ENCODE measurements at regions not wholly inside any gene's neighbourhood (a gene's known extent, or its start where the extent isn't known, plus 50 kb on each side); places are given as distances from the start of the nearest gene placed in this dataset.
"Not testable (repeated sequence)": the region's sequence is repeated elsewhere in the genome, so short reads cannot be mapped to it uniquely, and the experiment has no call there.

GRCh38 chr11:37322333-37323194, 724.5 kb upstream of the RAG2 start:
- no peak for TF ChIP-seq CTCF (conservative IDR thresholded peaks at IDR 0.05; ENCODE audit: low read depth, low read length)
- no peak for DNase-seq (ENCODE audit: low read depth)
- no peak overlapping the region for H3K4me3 ChIP-seq (ENCODE audit: low read depth, low read length)

GRCh38 chr11:37320921-37321320, 722.9 kb upstream of the RAG2 start:
- TF ChIP-seq CTCF (conservative IDR thresholded peaks at IDR 0.05; ENCODE audit: low read depth, low read length) = no peak
- DNase-seq (ENCODE audit: low read depth) = no peak
- no peak overlapping the region for H3K4me3 ChIP-seq (ENCODE audit: low read depth, low read length)

- no peak for TF ChIP-seq CTCF (conservative IDR thresholded peaks at IDR 0.05; ENCODE audit: low read depth, low read length)
- DNase-seq (ENCODE audit: low read depth) = no peak
- no peak overlapping the region for H3K4me3 ChIP-seq (ENCODE audit: low read depth, low read length)
Observed at GRCh38 chr11:37317803-37318202, 719.8 kb upstream of the RAG2 start.

GRCh38 chr11:37313266-37313665, 715.2 kb upstream of the RAG2 start:
- no peak for TF ChIP-seq CTCF (conservative IDR thresholded peaks at IDR 0.05; ENCODE audit: low read depth, low read length)
- DNase-seq (ENCODE audit: low read depth) = no peak
- no peak overlapping the region for H3K4me3 ChIP-seq (ENCODE audit: low read depth, low read length)

GRCh38 chr11:37306563-37306962, 708.5 kb upstream of the RAG2 start:
- TF ChIP-seq CTCF (conservative IDR thresholded peaks at IDR 0.05; ENCODE audit: low read depth, low read length) = no peak
- no peak overlapping the region for H3K4me3 ChIP-seq (ENCODE audit: low read depth, low read length)
- DNase-seq (ENCODE audit: low read depth) = no peak

- H3K4me3 ChIP-seq (ENCODE audit: low read depth, low read length); DNase-seq (ENCODE audit: low read depth): not testable (repeated sequence)
Observed at GRCh38 chr11:37301405-37301804, 703.4 kb upstream of the RAG2 start.

- H3K4me3 ChIP-seq (ENCODE audit: low read depth, low read length) = no peak overlapping the region
- TF ChIP-seq CTCF (conservative IDR thresholded peaks at IDR 0.05; ENCODE audit: low read depth, low read length) = no peak
- no peak for DNase-seq (ENCODE audit: low read depth)
Observed at GRCh38 chr11:37298173-37298572, 700.1 kb upstream of the RAG2 start.
